GM23338 (cell line): ENCODE measurements at regions not wholly inside any gene's neighbourhood (a gene's known extent, or its start where the extent isn't known, plus 50 kb on each side); places are given as distances from the start of the nearest gene placed in this dataset.

Experiments
- ATAC-seq: fragments of 200-7000 bp; cut with Tn5 transposase; 3 replicates; pipeline ENCODE4 v1.9.1; 2020
- DNase-seq: peaks from one replicate; pipeline ENCODE4 v3.0.0-alpha.2; 2015; ENCODE audit warnings: low spot score
- H2AFZ ChIP-seq: fragments of 200-600 bp; sonication (generic); 2 replicates; pipeline ENCODE4 v1.8.0; 2016; ENCODE audit warnings: antibody characterized with exemption, mild to moderate bottlenecking, moderate library complexity
- H3F3A ChIP-seq: fragments of 200-600 bp; sonication (generic); replicated peaks from 2 replicates; pipeline ENCODE4 v1.8.0; 2017; ENCODE audit warnings: antibody characterized with exemption, mixed run types, low read depth
- H3K27ac ChIP-seq: fragments of 200-600 bp; sonication (generic); 2 replicates; pipeline ENCODE4 v1.6.1; 2016; ENCODE audit warnings: low read depth
- H3K27me3 ChIP-seq: fragments of 200-600 bp; sonication (generic); 2 replicates; pipeline ENCODE4 v1.8.0; 2016; ENCODE audit warnings: mild to moderate bottlenecking, mixed run types, moderate library complexity; ENCODE audit not compliant: insufficient read depth
- H3K36me3 ChIP-seq: fragments of 200-600 bp; sonication (generic); 2 replicates; pipeline ENCODE4 v1.8.0; 2016; ENCODE audit warnings: mild to moderate bottlenecking; ENCODE audit not compliant: insufficient read depth
- H3K4me1 ChIP-seq: fragments of 200-600 bp; sonication (generic); 2 replicates; pipeline ENCODE4 v1.8.0; 2016; ENCODE audit warnings: mild to moderate bottlenecking, moderate library complexity; ENCODE audit not compliant: insufficient read depth
- H3K4me2 ChIP-seq: fragments of 200-600 bp; sonication (generic); 2 replicates; pipeline ENCODE4 v1.7.1; 2017; ENCODE audit warnings: mixed run types
- H3K4me3 ChIP-seq: fragments of 200-600 bp; sonication (generic); 2 replicates; pipeline ENCODE4 v1.6.1; 2016; ENCODE audit warnings: mixed run types
- H3K79me2 ChIP-seq: fragments of 200-600 bp; sonication (generic); replicated peaks from 2 replicates; pipeline ENCODE4 v1.8.0; 2017; ENCODE audit warnings: mild to moderate bottlenecking; ENCODE audit not compliant: insufficient read depth
- H3K9me2 ChIP-seq: fragments of 200-600 bp; sonication (generic); 2 replicates; pipeline ENCODE4 v1.8.0; 2017; ENCODE audit not compliant: insufficient read depth
- H4K20me1 ChIP-seq: fragments of 200-600 bp; sonication (generic); replicated peaks from 2 replicates; pipeline ENCODE4 v1.8.0; 2017; ENCODE audit warnings: mild to moderate bottlenecking; ENCODE audit not compliant: insufficient read depth
- H3K27ac Mint-ChIP-seq: 2 replicates; pipeline ENCODE4 v1.8.0; 2020; ENCODE audit warnings: inconsistent platforms, mild to moderate bottlenecking, moderate library complexity, mixed read lengths
- H3K27me3 Mint-ChIP-seq: 3 replicates; pipeline ENCODE4 v1.8.0; 2022; ENCODE audit warnings: low read depth, mild to moderate bottlenecking, moderate library complexity, mixed read lengths, inconsistent platforms; ENCODE audit not compliant: insufficient read depth, poor library complexity
- H3K36me3 Mint-ChIP-seq: 3 replicates; pipeline ENCODE4 v1.8.0; 2021; ENCODE audit warnings: low read depth, mild to moderate bottlenecking, inconsistent platforms, moderate library complexity, mixed read lengths
- H3K4me1 Mint-ChIP-seq: 3 replicates; pipeline ENCODE4 v1.8.0; 2020; ENCODE audit warnings: mild to moderate bottlenecking, inconsistent platforms, mixed read lengths
- H3K4me3 Mint-ChIP-seq: 3 replicates; pipeline ENCODE4 v1.8.0; 2021; ENCODE audit warnings: moderate library complexity, mild to moderate bottlenecking, inconsistent platforms, mixed read lengths
- H3K9me3 Mint-ChIP-seq: 3 replicates; pipeline ENCODE4 v1.8.0; 2020; ENCODE audit warnings: moderate library complexity, mild to moderate bottlenecking, inconsistent platforms, mixed read lengths
- ETS1 ChIP-seq: IDR thresholded peaks from 2 replicates; pipeline ENCODE4 v1.6.1; 2016; ENCODE audit warnings: antibody characterized with exemption
- EZH2 ChIP-seq: fragments of 200-600 bp; sonication (generic); IDR thresholded peaks from one replicate; pipeline ENCODE4 v1.8.0; 2017; ENCODE audit warnings: antibody characterized with exemption, mild to moderate bottlenecking, low read depth; ENCODE audit not compliant: unreplicated experiment
- EZH2phosphoT487 ChIP-seq: fragments of 200-600 bp; sonication (generic); IDR thresholded peaks from one replicate; pipeline ENCODE4 v1.8.1; 2018; ENCODE audit warnings: antibody characterized with exemption; ENCODE audit not compliant: unreplicated experiment
- JUNB ChIP-seq: IDR thresholded peaks from one replicate; pipeline ENCODE4 v1.6.1; 2016; ENCODE audit warnings: antibody characterized with exemption; ENCODE audit not compliant: unreplicated experiment
- NANOG ChIP-seq: IDR thresholded peaks from 2 replicates; pipeline ENCODE4 v1.6.1; 2016; ENCODE audit warnings: antibody characterized with exemption, borderline replicate concordance
- REST ChIP-seq: IDR thresholded peaks from one replicate; pipeline ENCODE4 v1.6.1; 2018; ENCODE audit warnings: antibody characterized with exemption; ENCODE audit not compliant: unreplicated experiment
- STAT1 ChIP-seq: IDR thresholded peaks from one replicate; pipeline ENCODE4 v1.6.1; 2016; ENCODE audit warnings: antibody characterized with exemption; ENCODE audit not compliant: unreplicated experiment
- ZNF114 ChIP-seq: fragments of 250-450 bp; sonication (Bioruptor Pico); IDR thresholded peaks from 2 replicates; pipeline ENCODE4 v1.5.0; 2020; ENCODE audit warnings: mild to moderate bottlenecking, moderate library complexity
- ZNF331 ChIP-seq: fragments of 250-450 bp; sonication (Bioruptor Pico); IDR thresholded peaks from 2 replicates; pipeline ENCODE4 v1.5.0; 2020; ENCODE audit warnings: low read depth, mild to moderate bottlenecking, moderate library complexity
- ZNF462 ChIP-seq: fragments of 250-450 bp; sonication (Bioruptor Pico); IDR thresholded peaks from 2 replicates; pipeline ENCODE4 v1.5.0; 2020; ENCODE audit warnings: mild to moderate bottlenecking, moderate library complexity

- TF ChIP-seq JUNB, result no peak
- TF ChIP-seq ZNF331 (CRISPR knock-in tag), result no peak
- TF ChIP-seq ZNF114 (CRISPR knock-in tag), result no peak
- TF ChIP-seq STAT1, result no peak
- TF ChIP-seq ETS1, result no peak
- ATAC-seq (no peak), DNase-seq (no peak)
- H3K4me2 ChIP-seq, result no peak overlapping the region
- H3K36me3 Mint-ChIP-seq, result no peaks in the 10 kb centered on the region
- no peaks in the 10 kb centered on the region for H3K9me2 ChIP-seq
- no peaks in the 10 kb centered on the region for H3F3A ChIP-seq
- H3K4me3 Mint-ChIP-seq, result no peak overlapping the region
- H3K4me1 Mint-ChIP-seq, result peaks cover 31% of the 10 kb centered on the region
- H3K27ac ChIP-seq, result no peak overlapping the region
- no peaks in the 10 kb centered on the region for H4K20me1 ChIP-seq
- H3K27ac Mint-ChIP-seq, result no peak overlapping the region
- H3K36me3 ChIP-seq, result no peaks in the 10 kb centered on the region
- H3K79me2 ChIP-seq, result no peaks in the 10 kb centered on the region
- H3K27me3 ChIP-seq, result no peaks in the 10 kb centered on the region
- H3K4me1 ChIP-seq, result peaks cover 16% of the 10 kb centered on the region; the same call in 1 of the 2 replicates
- no peak overlapping the region for H2AFZ ChIP-seq
- H3K4me3 ChIP-seq, result no peak overlapping the region
- peaks cover 21% of the 10 kb centered on the region for H3K27me3 Mint-ChIP-seq
- H3K9me3 Mint-ChIP-seq, result no peaks in the 10 kb centered on the region; the same call in 2 of the 3 replicates
These were observed 52.7 kb upstream of the TLE3 start for GRCh38 chr15:70150405-70150747.

- no peaks in the 10 kb centered on the region; the same call in 2 of the 3 replicates for H3K9me3 Mint-ChIP-seq
- TF ChIP-seq STAT1 (no peak), REST (no peak), NANOG (no peak), JUNB (no peak), EZH2 (no peak), ZNF331 (CRISPR knock-in tag) (no peak), EZH2phosphoT487 (no peak), ZNF462 (CRISPR knock-in tag) (no peak)
These were observed 52.1 kb upstream of the TLE3 start for GRCh38 chr15:70149667-70150404.

More at GRCh38 chr15:70149667-70150404, 52.1 kb upstream of the TLE3 start:
- H3K36me3 ChIP-seq, result no peaks in the 10 kb centered on the region
- H3K4me3 ChIP-seq, result no peak overlapping the region
- no peaks in the 10 kb centered on the region for H3K79me2 ChIP-seq
- H3K4me2 ChIP-seq, result no peak overlapping the region
- ATAC-seq, result no peak
- no peak overlapping the region for H2AFZ ChIP-seq
- H3K9me2 ChIP-seq, result no peaks in the 10 kb centered on the region
- H3K27me3 ChIP-seq, result no peaks in the 10 kb centered on the region
- peaks cover 20% of the 10 kb centered on the region; the same call in 1 of the 2 replicates for H3K4me1 ChIP-seq
- Mint-ChIP-seq H3K27me3 (peaks cover 19% of the 10 kb centered on the region), H3K4me1 (peaks cover 28% of the 10 kb centered on the region), H3K27ac (peak overlapping the region; percentile 50; the same call in 1 of the 2 replicates), H3K36me3 (no peaks in the 10 kb centered on the region), H3K4me3 (no peak overlapping the region)
- no peaks in the 10 kb centered on the region for H3F3A ChIP-seq
- H4K20me1 ChIP-seq, result no peaks in the 10 kb centered on the region
- no peak for DNase-seq
- H3K27ac ChIP-seq, result no peak overlapping the region
